IMR-90 (cell line): ENCODE measurements at regions not wholly inside any gene's neighbourhood (a gene's known extent, or its start where the extent isn't known, plus 50 kb on each side); places are given as distances from the start of the nearest gene placed in this dataset.

Source experiments
- BHLHE40 ChIP-seq: fragments of 150-350 bp; IDR thresholded peaks from 2 replicates; pipeline ENCODE4 v1.6.1; 2016; ENCODE audit warnings: mild to moderate bottlenecking, low read depth, low read length
- CEBPB ChIP-seq: IDR thresholded peaks from 2 replicates; pipeline ENCODE4 v1.6.1; 2012; ENCODE audit warnings: low read depth, low read length, improper control_type of control experiment
- MAFK ChIP-seq: IDR thresholded peaks from 2 replicates; pipeline ENCODE4 v1.6.1; 2012; ENCODE audit warnings: low read depth, low read length, improper control_type of control experiment
- MAZ ChIP-seq: IDR thresholded peaks from 2 replicates; pipeline ENCODE4 v1.6.1; 2012; ENCODE audit warnings: low read depth, mild to moderate bottlenecking, low read length, improper control_type of control experiment, moderate library complexity, borderline replicate concordance
- MXI1 ChIP-seq: IDR thresholded peaks from 2 replicates; pipeline ENCODE4 v1.6.1; 2012; ENCODE audit warnings: low read depth, mild to moderate bottlenecking, low read length, moderate library complexity, borderline replicate concordance
- NFE2L2 ChIP-seq: fragments of 150-350 bp; IDR thresholded peaks from 2 replicates; pipeline ENCODE4 v1.6.1; 2016; ENCODE audit warnings: low read depth, mild to moderate bottlenecking, low read length
- POLR2A ChIP-seq: IDR thresholded peaks from 2 replicates; pipeline ENCODE4 v1.6.1; 2012; ENCODE audit warnings: mild to moderate bottlenecking, low read depth, low read length
- RAD21 ChIP-seq: IDR thresholded peaks from 2 replicates; pipeline ENCODE4 v1.6.1; 2012; ENCODE audit warnings: low read length, improper control_type of control experiment
- RCOR1 ChIP-seq: IDR thresholded peaks from 2 replicates; pipeline ENCODE4 v1.6.1; 2012; ENCODE audit warnings: mild to moderate bottlenecking, low read length, improper control_type of control experiment; ENCODE audit not compliant: insufficient replicate concordance
- RFX5 ChIP-seq: IDR thresholded peaks from 2 replicates; pipeline ENCODE4 v1.8.0; 2012; ENCODE audit warnings: low read depth, mild to moderate bottlenecking, low read length, moderate library complexity
- SMC3 ChIP-seq: fragments of 150-350 bp; IDR thresholded peaks from 2 replicates; pipeline ENCODE4 v1.6.1; 2016; ENCODE audit warnings: low read depth, mild to moderate bottlenecking, antibody characterized with exemption, low read length, moderate library complexity
- USF2 ChIP-seq: fragments of 150-350 bp; IDR thresholded peaks from 2 replicates; pipeline ENCODE4 v1.6.1; 2017; ENCODE audit warnings: mild to moderate bottlenecking, antibody characterized with exemption, low read length, low read depth
- TF ChIP-seq, protein P1 (sequence below): conservative IDR thresholded peaks from 2 replicates; pipeline ENCODE4 v1.5.1; 2012; ENCODE audit warnings: mild to moderate bottlenecking, low read depth, low read length, improper control_type of control experiment
- TF ChIP-seq, protein P2 (sequence below): fragments of 150-350 bp; IDR thresholded peaks from 2 replicates; pipeline ENCODE4 v1.6.1; 2016; ENCODE audit warnings: low read depth, mild to moderate bottlenecking, low read length, moderate library complexity, borderline replicate concordance

- TF ChIP-seq, protein P1, sequence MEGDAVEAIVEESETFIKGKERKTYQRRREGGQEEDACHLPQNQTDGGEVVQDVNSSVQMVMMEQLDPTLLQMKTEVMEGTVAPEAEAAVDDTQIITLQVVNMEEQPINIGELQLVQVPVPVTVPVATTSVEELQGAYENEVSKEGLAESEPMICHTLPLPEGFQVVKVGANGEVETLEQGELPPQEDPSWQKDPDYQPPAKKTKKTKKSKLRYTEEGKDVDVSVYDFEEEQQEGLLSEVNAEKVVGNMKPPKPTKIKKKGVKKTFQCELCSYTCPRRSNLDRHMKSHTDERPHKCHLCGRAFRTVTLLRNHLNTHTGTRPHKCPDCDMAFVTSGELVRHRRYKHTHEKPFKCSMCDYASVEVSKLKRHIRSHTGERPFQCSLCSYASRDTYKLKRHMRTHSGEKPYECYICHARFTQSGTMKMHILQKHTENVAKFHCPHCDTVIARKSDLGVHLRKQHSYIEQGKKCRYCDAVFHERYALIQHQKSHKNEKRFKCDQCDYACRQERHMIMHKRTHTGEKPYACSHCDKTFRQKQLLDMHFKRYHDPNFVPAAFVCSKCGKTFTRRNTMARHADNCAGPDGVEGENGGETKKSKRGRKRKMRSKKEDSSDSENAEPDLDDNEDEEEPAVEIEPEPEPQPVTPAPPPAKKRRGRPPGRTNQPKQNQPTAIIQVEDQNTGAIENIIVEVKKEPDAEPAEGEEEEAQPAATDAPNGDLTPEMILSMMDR, result no peak
- TF ChIP-seq POLR2A (no peak), BHLHE40 (no peak), RAD21 (no peak), CEBPB (no peak), SMC3 (no peak), USF2 (no peak), MAZ (no peak), RCOR1 (no peak), MXI1 (no peak), MAFK (no peak), RFX5 (no peak), NFE2L2 (no peak)
- TF ChIP-seq, protein P2, sequence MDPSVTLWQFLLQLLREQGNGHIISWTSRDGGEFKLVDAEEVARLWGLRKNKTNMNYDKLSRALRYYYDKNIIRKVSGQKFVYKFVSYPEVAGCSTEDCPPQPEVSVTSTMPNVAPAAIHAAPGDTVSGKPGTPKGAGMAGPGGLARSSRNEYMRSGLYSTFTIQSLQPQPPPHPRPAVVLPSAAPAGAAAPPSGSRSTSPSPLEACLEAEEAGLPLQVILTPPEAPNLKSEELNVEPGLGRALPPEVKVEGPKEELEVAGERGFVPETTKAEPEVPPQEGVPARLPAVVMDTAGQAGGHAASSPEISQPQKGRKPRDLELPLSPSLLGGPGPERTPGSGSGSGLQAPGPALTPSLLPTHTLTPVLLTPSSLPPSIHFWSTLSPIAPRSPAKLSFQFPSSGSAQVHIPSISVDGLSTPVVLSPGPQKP, result no peak
These were observed 184.0 kb upstream of the FSTL5 start for GRCh38 chr4:162347842-162348213.
